GM12878 (cell line): ENCODE measurements at regions not wholly inside any gene's neighbourhood (a gene's known extent, or its start where the extent isn't known, plus 50 kb on each side); places are given as distances from the start of the nearest gene placed in this dataset.

Source experiments
- ATAC-seq: fragments of 200-7000 bp; cut with Tn5 transposase; 3 replicates; pipeline ENCODE4 v1.9.1; 2020; ENCODE audit warnings: mild to moderate bottlenecking, moderate library complexity
- BruUV-seq: library from RNA; stranded (reverse); fragments of 400-500 nt; replicated peaks from 2 replicates; lab custom pipeline; 2021; lab: Mats Ljungman, UMichigan
- CTCF ChIA-PET: fragments of 300-600 bp; sonication (Branson Sonifier 250); formaldehyde crosslinking; extraction: SDS; loops from one replicate; lab custom pipeline; 2021; ENCODE audit warnings: inconsistent platforms; lab: Yijun Ruan, JAX
- POLR2A ChIA-PET: fragments of 350-600 bp; formaldehyde crosslinking; extraction: SDS; loops from one replicate; lab custom pipeline; 2021; ENCODE audit warnings: inconsistent platforms; lab: Charles Lee
- RAD21 ChIA-PET: fragments of 300-600 bp; sonication (Branson Sonifier 250); formaldehyde crosslinking; loops from one replicate; lab custom pipeline; 2023; ENCODE audit warnings: antibody characterized with exemption; ENCODE audit not compliant: unreplicated experiment; lab: Charles Lee
- SMC1A ChIA-PET: fragments of 300-600 bp; sonication (Branson Sonifier 250); formaldehyde crosslinking; loops from one replicate; lab custom pipeline; 2023; ENCODE audit not compliant: unreplicated experiment, uncharacterized antibody; lab: Charles Lee
- DNase-seq: peaks from one replicate; pipeline ENCODE4 v3.0.0-alpha.2; 2011; ENCODE audit warnings: low read depth, low spot score
- FAIRE-seq: peaks from 3 replicates; lab custom pipeline; 2011; peaks lifted over from hg19 to GRCh38; lab: Jason Lieb, UNC
- H2AFZ ChIP-seq: 2 replicates; pipeline ENCODE4 v1.6.0; 2011; ENCODE audit warnings: low read depth, low read length, control low read depth; ENCODE audit not compliant: control insufficient read depth
- H3K27ac ChIP-seq: 2 replicates; pipeline ENCODE4 v1.5.1; 2011; ENCODE audit warnings: control low read depth; ENCODE audit not compliant: control insufficient read depth, insufficient read depth
- H3K27me3 ChIP-seq, 2 experiments: replicated peaks in 1 of 2; 2 replicates each; pipeline versions ENCODE4 v1.6.0 to v1.6.1; 2011; ENCODE audit warnings: low read length in 1 of 2; ENCODE audit not compliant: control insufficient read depth in 2 of 2, insufficient read depth in 2 of 2
- H3K36me3 ChIP-seq, 2 experiments: 2 replicates each; pipeline ENCODE4 v1.5.1; 2011; ENCODE audit warnings: low read length in 1 of 2; ENCODE audit not compliant: control insufficient read depth in 2 of 2, insufficient read depth in 2 of 2
- H3K4me1 ChIP-seq: 2 replicates; pipeline ENCODE4 v1.6.1; 2011; ENCODE audit warnings: mild to moderate bottlenecking, low read length, moderate library complexity, mixed read lengths; ENCODE audit not compliant: control insufficient read depth, insufficient read depth
- H3K4me2 ChIP-seq: 2 replicates; pipeline ENCODE4 v1.6.0; 2011; ENCODE audit warnings: control low read depth; ENCODE audit not compliant: control insufficient read depth, insufficient read depth
- H3K4me3 ChIP-seq: fragments of 200-600 bp; sonication (generic); 2 replicates; pipeline ENCODE4 v1.5.1; 2016
- H3K79me2 ChIP-seq: 2 replicates; pipeline ENCODE4 v1.6.0; 2011; ENCODE audit warnings: low read length; ENCODE audit not compliant: control insufficient read depth, insufficient read depth
- H3K9ac ChIP-seq: 2 replicates; pipeline ENCODE4 v1.8.0; 2011; ENCODE audit warnings: low read length, control low read depth, mixed read lengths; ENCODE audit not compliant: control insufficient read depth, insufficient read depth
- H3K9me3 ChIP-seq: replicated peaks from 3 replicates; pipeline ENCODE4 v1.5.1; 2011; ENCODE audit warnings: mild to moderate bottlenecking, low read length; ENCODE audit not compliant: control insufficient read depth, insufficient read depth
- H4K20me1 ChIP-seq: 2 replicates; pipeline ENCODE4 v1.6.0; 2011; ENCODE audit not compliant: control insufficient read depth, insufficient read depth
- BMI1 ChIP-seq: fragments of 450-650 bp; IDR thresholded peaks from 2 replicates; pipeline ENCODE4 v1.6.1; 2016; ENCODE audit warnings: mild to moderate bottlenecking, moderate library complexity, borderline replicate concordance
- CEBPB ChIP-seq, 2 experiments: fragments of 150-350 bp in 1 of 2; IDR thresholded peaks; 2 replicates each; pipeline ENCODE4 v1.6.1; 2012 to 2014; ENCODE audit warnings: low read depth in 2 of 2, low read length in 2 of 2, borderline replicate concordance in 1 of 2, inconsistent platforms in 1 of 2
- CTCF ChIP-seq, 3 experiments: IDR thresholded peaks in 2 of 3; conservative IDR thresholded peaks in 1 of 3; 2 replicates each; pipeline ENCODE4 v1.5.1; 2011; ENCODE audit warnings: low read depth in 3 of 3, low read length in 3 of 3, mild to moderate bottlenecking in 3 of 3, control low read depth in 2 of 3, moderate library complexity in 2 of 3, inconsistent platforms in 1 of 3, mixed read lengths in 1 of 3; ENCODE audit not compliant: control insufficient read depth in 2 of 3, insufficient read depth in 1 of 3; ENCODE audit errors: extremely low read depth in 1 of 3
- EP300 ChIP-seq, 2 experiments: fragments of 150-350 bp in 1 of 2; IDR thresholded peaks; 2 replicates each; pipeline ENCODE4 v1.6.1; 2011 to 2012; ENCODE audit warnings: low read depth in 2 of 2, low read length in 2 of 2, borderline replicate concordance in 1 of 2, improper control_type of control experiment in 1 of 2, inconsistent platforms in 1 of 2; ENCODE audit not compliant: control insufficient read depth in 1 of 2
- ETV6 ChIP-seq, 2 experiments: fragments of 450-650 bp in 1 of 2; IDR thresholded peaks in 1 of 2; conservative IDR thresholded peaks in 1 of 2; 2 replicates each; pipeline ENCODE4 v1.6.1; 2014; ENCODE audit warnings: antibody characterized with exemption in 1 of 2, borderline replicate concordance in 1 of 2, low read depth in 1 of 2, mild to moderate bottlenecking in 1 of 2, moderate library complexity in 1 of 2
- EZH2 ChIP-seq: IDR thresholded peaks from 2 replicates; pipeline ENCODE4 v1.6.1; 2012; ENCODE audit warnings: low read depth, mild to moderate bottlenecking, control low read depth, inconsistent platforms, low read length, borderline replicate concordance; ENCODE audit not compliant: control insufficient read depth
- MAX ChIP-seq: IDR thresholded peaks from 2 replicates; pipeline ENCODE4 v1.6.1; 2012; ENCODE audit warnings: low read depth, low read length, improper control_type of control experiment
- NFIC ChIP-seq: IDR thresholded peaks from 2 replicates; pipeline ENCODE4 v1.6.1; 2012; ENCODE audit warnings: low read depth, mild to moderate bottlenecking, inconsistent platforms, low read length, moderate library complexity
- PAX5 ChIP-seq: IDR thresholded peaks from 2 replicates; pipeline ENCODE4 v1.6.1; 2011; ENCODE audit warnings: low read depth, low read length, borderline replicate concordance
- PKNOX1 ChIP-seq: fragments of 450-650 bp; IDR thresholded peaks from 2 replicates; pipeline ENCODE4 v1.6.1; 2016; ENCODE audit warnings: mild to moderate bottlenecking
- PML ChIP-seq: IDR thresholded peaks from 2 replicates; pipeline ENCODE4 v1.6.1; 2012; ENCODE audit warnings: low read length, inconsistent platforms
- RAD51 ChIP-seq: fragments of 450-650 bp; IDR thresholded peaks from 2 replicates; pipeline ENCODE4 v1.6.1; 2016; ENCODE audit warnings: moderate library complexity, mild to moderate bottlenecking, inconsistent platforms
- SIN3A ChIP-seq: IDR thresholded peaks from 2 replicates; pipeline ENCODE4 v1.6.1; 2012; ENCODE audit warnings: low read depth, low read length, improper control_type of control experiment
- SMAD5 ChIP-seq: IDR thresholded peaks from 2 replicates; pipeline ENCODE4 v1.6.1; 2016; ENCODE audit warnings: antibody characterized with exemption, low read depth
- SRF ChIP-seq, 2 experiments: IDR thresholded peaks; 2 replicates each; pipeline ENCODE4 v1.6.1; 2011; ENCODE audit warnings: low read depth in 2 of 2, low read length in 2 of 2, mild to moderate bottlenecking in 1 of 2, moderate library complexity in 1 of 2
- ZNF274 ChIP-seq: IDR thresholded peaks from one replicate; pipeline ENCODE4 v1.8.0; 2011; ENCODE audit not compliant: insufficient read length, insufficient read depth
- WGBS: methylation state at CpG from one replicate; pipeline ENCODE4 v1.1.6; 2016; ENCODE audit warnings: low lambda C conversion rate; ENCODE audit not compliant: insufficient replicate concordance, insufficient coverage; ENCODE audit errors: missing lambda C conversion rate; 5-methylcytosine and 5-hydroxymethylcytosine counted together
- in situ Hi-C: fragments of 300-500 bp; cut with MboI; formaldehyde crosslinking; loops from 9 replicates; pipeline ENCODE4 v1.14.3; 2018; ENCODE audit warnings: mixed read lengths
- intact Hi-C: fragments of 100-400 bp; cut with micrococcal nuclease; formaldehyde crosslinking; loops from one replicate; pipeline ENCODE4 v1.14.2; 2022; ENCODE audit not compliant: unreplicated experiment
- TF ChIP-seq, protein P1 (sequence below): IDR thresholded peaks from 2 replicates; pipeline ENCODE4 v1.6.1; 2012; ENCODE audit warnings: low read length, inconsistent platforms

DNA sequence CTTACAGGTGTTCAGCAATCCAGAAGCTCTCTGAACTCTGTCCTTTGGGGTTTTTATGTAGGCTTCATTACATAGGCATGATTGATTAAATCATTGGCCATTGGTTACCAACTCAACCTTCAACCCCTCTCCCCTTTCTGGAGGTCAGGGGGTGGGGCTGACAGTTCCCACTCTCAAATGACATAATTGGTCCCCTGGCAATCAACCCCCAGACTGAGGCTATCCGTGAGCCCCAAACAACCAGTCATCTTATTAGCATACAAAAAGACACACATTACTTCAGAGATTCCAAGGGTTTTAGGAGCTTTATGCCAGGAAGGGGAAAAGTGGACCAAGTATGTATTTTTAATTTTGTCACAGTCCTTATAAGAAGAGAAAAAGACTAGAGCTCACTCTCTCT, 92.1 kb downstream of the ZNF467 start (continued):
- TF ChIP-seq MAX (no peak), PKNOX1 (no peak)

DNA sequence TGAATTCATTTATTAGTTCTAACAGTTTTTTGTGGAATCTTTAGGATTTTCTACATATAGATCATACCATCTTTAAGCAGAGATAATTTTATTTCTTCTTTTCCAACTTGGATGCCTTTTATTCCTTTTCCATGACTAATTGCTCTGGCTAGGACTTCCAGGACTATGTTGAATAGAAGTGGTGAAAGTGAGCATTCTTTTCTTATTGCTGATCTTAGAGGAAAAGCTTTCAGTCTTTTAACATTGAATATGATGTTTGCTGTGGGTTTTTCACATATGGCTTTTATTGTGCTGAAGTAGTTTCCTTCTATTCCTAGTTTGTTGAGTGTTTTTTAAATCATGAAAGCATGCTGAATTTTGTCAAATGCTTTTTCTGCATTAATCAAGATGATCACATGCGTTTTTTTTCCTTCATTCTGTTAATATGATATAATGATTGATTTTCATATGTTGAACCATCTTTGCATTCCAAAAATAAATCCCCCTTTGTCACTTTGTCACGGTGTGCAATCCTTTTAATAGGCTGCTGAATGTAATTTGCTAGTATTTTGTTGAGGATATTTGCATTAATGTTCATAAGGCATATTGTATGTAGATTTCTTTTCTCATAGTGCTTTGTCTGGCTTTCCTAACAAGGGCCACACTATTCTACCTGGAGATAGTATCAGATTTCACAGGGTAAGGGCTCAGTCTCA, 92.9 kb downstream of the ZNF467 start:
- FAIRE-seq, result no peak
- no peak for DNase-seq
- ATAC-seq, result no peak
- SMC1A ChIA-PET, result interaction anchor here (0.7 to 1.2 kb wide), 3 partner anchors 18 to 62 kb away, joined by 3 to 5 read pairs (median 3); no protein-coding TSS in a partner anchor
- H3K4me1 ChIP-seq, result no peaks in the 10 kb centered on the region
- POLR2A ChIA-PET, result no interaction called here
- no peak overlapping the region for H3K4me3 ChIP-seq
- in situ Hi-C loops (no loop called here), intact Hi-C loops (no loop called here)
- no peaks in the 10 kb centered on the region; a peak in 1 of 4 replicates for H3K27me3 ChIP-seq
- no peaks in the 10 kb centered on the region for H3K36me3 ChIP-seq
- H4K20me1 ChIP-seq, result no peaks in the 10 kb centered on the region
- no peak overlapping the region for H3K4me2 ChIP-seq
- H3K9ac ChIP-seq, result no peak overlapping the region
- no peak overlapping the region for H2AFZ ChIP-seq
- WGBS, result 27% methylated on average over 2 of the region's 2 CpGs
- no TSS peak for BruUV-seq
- H3K9me3 ChIP-seq, result no peaks in the 10 kb centered on the region
- no peaks in the 10 kb centered on the region for H3K79me2 ChIP-seq
- CTCF ChIA-PET, result interaction anchor here (0.5 to 1.4 kb wide), 2 partner anchors 10 to 18 kb away, joined by 3 to 7 read pairs; no protein-coding TSS in a partner anchor
- RAD21 ChIA-PET, result no interaction called here
- H3K27ac ChIP-seq, result no peak overlapping the region
- TF ChIP-seq ZNF274 (no peak), PAX5 (no peak), NFIC (no peak), SIN3A (no peak), RAD51 (no peak), SMAD5 (no peak), ETV6 (conservative IDR thresholded peaks at IDR 0.05 in 1 of 2, IDR thresholded peaks at IDR 0.05 in 1 of 2; ENCODE audit: borderline replicate concordance in 1 of 2, low read depth in 1 of 2) (no peak), EP300 (IDR thresholded peaks at IDR 0.05; ENCODE audit: borderline replicate concordance in 1 of 2, control insufficient read depth in 1 of 2, low read depth in 2 of 2, low read length in 2 of 2) (no peak), PML (no peak), CEBPB (IDR thresholded peaks at IDR 0.05; ENCODE audit: borderline replicate concordance in 1 of 2, low read depth in 2 of 2, low read length in 2 of 2) (no peak), EZH2 (no peak), CTCF (IDR thresholded peaks at IDR 0.05 in 2 of 3, conservative IDR thresholded peaks at IDR 0.05 in 1 of 3; ENCODE audit: control insufficient read depth in 2 of 3, extremely low read depth in 1 of 3, insufficient read depth in 1 of 3, low read depth in 3 of 3, low read length in 3 of 3) (no peak), SRF (IDR thresholded peaks at IDR 0.05; ENCODE audit: low read depth in 2 of 2, low read length in 2 of 2) (no peak), BMI1 (no peak)
- TF ChIP-seq, protein P1, sequence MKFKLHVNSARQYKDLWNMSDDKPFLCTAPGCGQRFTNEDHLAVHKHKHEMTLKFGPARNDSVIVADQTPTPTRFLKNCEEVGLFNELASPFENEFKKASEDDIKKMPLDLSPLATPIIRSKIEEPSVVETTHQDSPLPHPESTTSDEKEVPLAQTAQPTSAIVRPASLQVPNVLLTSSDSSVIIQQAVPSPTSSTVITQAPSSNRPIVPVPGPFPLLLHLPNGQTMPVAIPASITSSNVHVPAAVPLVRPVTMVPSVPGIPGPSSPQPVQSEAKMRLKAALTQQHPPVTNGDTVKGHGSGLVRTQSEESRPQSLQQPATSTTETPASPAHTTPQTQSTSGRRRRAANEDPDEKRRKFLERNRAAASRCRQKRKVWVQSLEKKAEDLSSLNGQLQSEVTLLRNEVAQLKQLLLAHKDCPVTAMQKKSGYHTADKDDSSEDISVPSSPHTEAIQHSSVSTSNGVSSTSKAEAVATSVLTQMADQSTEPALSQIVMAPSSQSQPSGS, result no peak
